WTC11 (cell line): ENCODE measurements at regions not wholly inside any gene's neighbourhood (a gene's known extent, or its start where the extent isn't known, plus 50 kb on each side); places are given as distances from the start of the nearest gene placed in this dataset.

Experiments used
- ATF3 ChIP-seq: sonication (generic); formaldehyde crosslinking; conservative IDR thresholded peaks from 2 replicates; pipeline ENCODE4 v1.8.1; 2022; ENCODE audit warnings: mild to moderate bottlenecking, missing genetic modification reagents
- CBFB ChIP-seq: sonication (generic); formaldehyde crosslinking; IDR thresholded peaks from 2 replicates; pipeline ENCODE4 v1.8.1; 2022; ENCODE audit warnings: mild to moderate bottlenecking, low read depth, missing genetic modification reagents
- E2F5 ChIP-seq: sonication (generic); formaldehyde crosslinking; IDR thresholded peaks from 2 replicates; pipeline ENCODE4 v1.8.1; 2022; ENCODE audit warnings: mild to moderate bottlenecking, moderate library complexity, missing genetic modification reagents
- FOXK1 ChIP-seq: sonication (generic); formaldehyde crosslinking; IDR thresholded peaks from 2 replicates; pipeline ENCODE4 v1.8.0; 2022; ENCODE audit warnings: mild to moderate bottlenecking, moderate library complexity, missing genetic modification reagents
- FOXP1 ChIP-seq: sonication (generic); formaldehyde crosslinking; IDR thresholded peaks from 2 replicates; pipeline ENCODE4 v1.8.0; 2022; ENCODE audit warnings: missing genetic modification reagents, mild to moderate bottlenecking, moderate library complexity, borderline replicate concordance
- JAZF1 ChIP-seq: fragments of 250-450 bp; sonication (Bioruptor Pico); IDR thresholded peaks from 2 replicates; pipeline ENCODE4 v1.9.0; 2021; ENCODE audit warnings: moderate library complexity, mild to moderate bottlenecking, inconsistent platforms
- MAX ChIP-seq: sonication (generic); formaldehyde crosslinking; IDR thresholded peaks from 2 replicates; pipeline ENCODE4 v1.8.0; 2022; ENCODE audit warnings: mild to moderate bottlenecking, missing genetic modification reagents
- MYBL2 ChIP-seq: sonication (generic); formaldehyde crosslinking; IDR thresholded peaks from 2 replicates; pipeline ENCODE4 v1.8.1; 2023; ENCODE audit warnings: mild to moderate bottlenecking, moderate library complexity, missing genetic modification reagents
- NR1H2 ChIP-seq: sonication (generic); formaldehyde crosslinking; IDR thresholded peaks from 2 replicates; pipeline ENCODE4 v1.9.0; 2021; ENCODE audit warnings: mild to moderate bottlenecking, moderate library complexity, missing genetic modification reagents
- NR2C2 ChIP-seq: sonication (generic); formaldehyde crosslinking; IDR thresholded peaks from 2 replicates; pipeline ENCODE4 v1.8.0; 2022; ENCODE audit warnings: mild to moderate bottlenecking, missing genetic modification reagents
- OVOL2 ChIP-seq: fragments of 250-450 bp; sonication (Bioruptor Pico); IDR thresholded peaks from 2 replicates; pipeline ENCODE4 v1.9.0; 2021; ENCODE audit warnings: mild to moderate bottlenecking, borderline replicate concordance
- PRDM15 ChIP-seq: sonication (generic); formaldehyde crosslinking; IDR thresholded peaks from 2 replicates; pipeline ENCODE4 v1.8.0; 2022; ENCODE audit warnings: missing genetic modification reagents
- SMAD3 ChIP-seq: sonication (generic); formaldehyde crosslinking; IDR thresholded peaks from 2 replicates; pipeline ENCODE4 v1.8.0; 2022; ENCODE audit warnings: missing genetic modification reagents, mild to moderate bottlenecking, borderline replicate concordance
- SOX15 ChIP-seq: fragments of 250-450 bp; sonication (Bioruptor Pico); IDR thresholded peaks from 2 replicates; pipeline ENCODE4 v1.9.0; 2021; ENCODE audit warnings: mild to moderate bottlenecking
- TEAD1 ChIP-seq: sonication (generic); formaldehyde crosslinking; IDR thresholded peaks from 2 replicates; pipeline ENCODE4 v1.8.0; 2022; ENCODE audit warnings: mild to moderate bottlenecking, missing genetic modification reagents
- ZBTB21 ChIP-seq: sonication (generic); formaldehyde crosslinking; IDR thresholded peaks from 2 replicates; pipeline ENCODE4 v1.8.1; 2023; ENCODE audit warnings: mild to moderate bottlenecking, missing genetic modification reagents, borderline replicate concordance
- ZNF416 ChIP-seq: fragments of 250-450 bp; sonication (Bioruptor Pico); IDR thresholded peaks from 2 replicates; pipeline ENCODE4 v1.9.0; 2021; ENCODE audit warnings: mild to moderate bottlenecking, inconsistent platforms
- TF ChIP-seq, protein P1 (sequence below): fragments of 250-450 bp; sonication (Bioruptor Pico); IDR thresholded peaks from 2 replicates; pipeline ENCODE4 v1.9.0; 2021; ENCODE audit warnings: mild to moderate bottlenecking, borderline replicate concordance
- TF ChIP-seq, protein P2 (sequence below): fragments of 250-450 bp; sonication (Bioruptor Pico); IDR thresholded peaks from 2 replicates; pipeline ENCODE4 v1.8.0; 2021; ENCODE audit warnings: mild to moderate bottlenecking
- TF ChIP-seq, protein P3 (sequence below): sonication (generic); formaldehyde crosslinking; IDR thresholded peaks from 2 replicates; pipeline ENCODE4 v1.8.1; 2023; ENCODE audit warnings: mild to moderate bottlenecking, missing genetic modification reagents, moderate library complexity
- TF ChIP-seq, protein P4 (sequence below): fragments of 250-450 bp; sonication (Bioruptor Pico); IDR thresholded peaks from 2 replicates; pipeline ENCODE4 v2.1.2; 2022; ENCODE audit warnings: mild to moderate bottlenecking, moderate library complexity
- TF ChIP-seq, protein P5 (sequence below): fragments of 250-450 bp; sonication (Bioruptor Pico); IDR thresholded peaks from 2 replicates; pipeline ENCODE4 v1.9.0; 2021; ENCODE audit warnings: mild to moderate bottlenecking
- TF ChIP-seq, protein P6 (sequence below): fragments of 200-600 bp; IDR thresholded peaks from 2 replicates; pipeline ENCODE4 v1.8.0; 2022; ENCODE audit warnings: antibody characterized with exemption

GRCh38 chr2:8193686-8194615 is 487.9 kb upstream of the ID2 start (continued):
- TF ChIP-seq MYBL2 (CRISPR knock-in tag) (no peak), SMAD3 (CRISPR knock-in tag) (no peak), OVOL2 (CRISPR knock-in tag) (no peak), NR1H2 (CRISPR knock-in tag) (no peak), JAZF1 (no peak), FOXK1 (CRISPR knock-in tag) (peak; percentile 85), CBFB (CRISPR knock-in tag) (no peak), E2F5 (CRISPR knock-in tag) (0 out of 2 replicates have a peak, but pooled peaks have one; percentile 49), SOX15 (CRISPR knock-in tag) (no peak), ZBTB21 (peak; percentile 86), FOXP1 (CRISPR knock-in tag) (peak; percentile 64; the same call in 1 of the 2 replicates), MAX (CRISPR knock-in tag) (peak; percentile 86), PRDM15 (CRISPR knock-in tag) (no peak), ZNF416 (CRISPR knock-in tag) (no peak), ATF3 (CRISPR knock-in tag) (no peak), NR2C2 (CRISPR knock-in tag) (no peak), TEAD1 (CRISPR knock-in tag) (peak; percentile 95)
- TF ChIP-seq, protein P1, sequence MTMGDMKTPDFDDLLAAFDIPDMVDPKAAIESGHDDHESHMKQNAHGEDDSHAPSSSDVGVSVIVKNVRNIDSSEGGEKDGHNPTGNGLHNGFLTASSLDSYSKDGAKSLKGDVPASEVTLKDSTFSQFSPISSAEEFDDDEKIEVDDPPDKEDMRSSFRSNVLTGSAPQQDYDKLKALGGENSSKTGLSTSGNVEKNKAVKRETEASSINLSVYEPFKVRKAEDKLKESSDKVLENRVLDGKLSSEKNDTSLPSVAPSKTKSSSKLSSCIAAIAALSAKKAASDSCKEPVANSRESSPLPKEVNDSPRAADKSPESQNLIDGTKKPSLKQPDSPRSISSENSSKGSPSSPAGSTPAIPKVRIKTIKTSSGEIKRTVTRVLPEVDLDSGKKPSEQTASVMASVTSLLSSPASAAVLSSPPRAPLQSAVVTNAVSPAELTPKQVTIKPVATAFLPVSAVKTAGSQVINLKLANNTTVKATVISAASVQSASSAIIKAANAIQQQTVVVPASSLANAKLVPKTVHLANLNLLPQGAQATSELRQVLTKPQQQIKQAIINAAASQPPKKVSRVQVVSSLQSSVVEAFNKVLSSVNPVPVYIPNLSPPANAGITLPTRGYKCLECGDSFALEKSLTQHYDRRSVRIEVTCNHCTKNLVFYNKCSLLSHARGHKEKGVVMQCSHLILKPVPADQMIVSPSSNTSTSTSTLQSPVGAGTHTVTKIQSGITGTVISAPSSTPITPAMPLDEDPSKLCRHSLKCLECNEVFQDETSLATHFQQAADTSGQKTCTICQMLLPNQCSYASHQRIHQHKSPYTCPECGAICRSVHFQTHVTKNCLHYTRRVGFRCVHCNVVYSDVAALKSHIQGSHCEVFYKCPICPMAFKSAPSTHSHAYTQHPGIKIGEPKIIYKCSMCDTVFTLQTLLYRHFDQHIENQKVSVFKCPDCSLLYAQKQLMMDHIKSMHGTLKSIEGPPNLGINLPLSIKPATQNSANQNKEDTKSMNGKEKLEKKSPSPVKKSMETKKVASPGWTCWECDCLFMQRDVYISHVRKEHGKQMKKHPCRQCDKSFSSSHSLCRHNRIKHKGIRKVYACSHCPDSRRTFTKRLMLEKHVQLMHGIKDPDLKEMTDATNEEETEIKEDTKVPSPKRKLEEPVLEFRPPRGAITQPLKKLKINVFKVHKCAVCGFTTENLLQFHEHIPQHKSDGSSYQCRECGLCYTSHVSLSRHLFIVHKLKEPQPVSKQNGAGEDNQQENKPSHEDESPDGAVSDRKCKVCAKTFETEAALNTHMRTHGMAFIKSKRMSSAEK (CRISPR knock-in tag), result no peak
- TF ChIP-seq, protein P2, sequence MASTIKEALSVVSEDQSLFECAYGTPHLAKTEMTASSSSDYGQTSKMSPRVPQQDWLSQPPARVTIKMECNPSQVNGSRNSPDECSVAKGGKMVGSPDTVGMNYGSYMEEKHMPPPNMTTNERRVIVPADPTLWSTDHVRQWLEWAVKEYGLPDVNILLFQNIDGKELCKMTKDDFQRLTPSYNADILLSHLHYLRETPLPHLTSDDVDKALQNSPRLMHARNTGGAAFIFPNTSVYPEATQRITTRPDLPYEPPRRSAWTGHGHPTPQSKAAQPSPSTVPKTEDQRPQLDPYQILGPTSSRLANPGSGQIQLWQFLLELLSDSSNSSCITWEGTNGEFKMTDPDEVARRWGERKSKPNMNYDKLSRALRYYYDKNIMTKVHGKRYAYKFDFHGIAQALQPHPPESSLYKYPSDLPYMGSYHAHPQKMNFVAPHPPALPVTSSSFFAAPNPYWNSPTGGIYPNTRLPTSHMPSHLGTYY (CRISPR knock-in tag), result no peak
- TF ChIP-seq, protein P3, sequence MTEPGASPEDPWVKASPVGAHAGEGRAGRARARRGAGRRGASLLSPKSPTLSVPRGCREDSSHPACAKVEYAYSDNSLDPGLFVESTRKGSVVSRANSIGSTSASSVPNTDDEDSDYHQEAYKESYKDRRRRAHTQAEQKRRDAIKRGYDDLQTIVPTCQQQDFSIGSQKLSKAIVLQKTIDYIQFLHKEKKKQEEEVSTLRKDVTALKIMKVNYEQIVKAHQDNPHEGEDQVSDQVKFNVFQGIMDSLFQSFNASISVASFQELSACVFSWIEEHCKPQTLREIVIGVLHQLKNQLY (CRISPR knock-in tag), result no peak
- TF ChIP-seq, protein P4, sequence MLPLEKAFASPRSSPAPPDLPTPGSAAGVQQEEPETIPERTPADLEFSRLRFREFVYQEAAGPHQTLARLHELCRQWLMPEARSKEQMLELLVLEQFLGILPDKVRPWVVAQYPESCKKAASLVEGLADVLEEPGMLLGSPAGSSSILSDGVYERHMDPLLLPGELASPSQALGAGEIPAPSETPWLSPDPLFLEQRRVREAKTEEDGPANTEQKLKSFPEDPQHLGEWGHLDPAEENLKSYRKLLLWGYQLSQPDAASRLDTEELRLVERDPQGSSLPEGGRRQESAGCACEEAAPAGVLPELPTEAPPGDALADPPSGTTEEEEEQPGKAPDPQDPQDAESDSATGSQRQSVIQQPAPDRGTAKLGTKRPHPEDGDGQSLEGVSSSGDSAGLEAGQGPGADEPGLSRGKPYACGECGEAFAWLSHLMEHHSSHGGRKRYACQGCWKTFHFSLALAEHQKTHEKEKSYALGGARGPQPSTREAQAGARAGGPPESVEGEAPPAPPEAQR (CRISPR knock-in tag), result no peak
- TF ChIP-seq, protein P5, sequence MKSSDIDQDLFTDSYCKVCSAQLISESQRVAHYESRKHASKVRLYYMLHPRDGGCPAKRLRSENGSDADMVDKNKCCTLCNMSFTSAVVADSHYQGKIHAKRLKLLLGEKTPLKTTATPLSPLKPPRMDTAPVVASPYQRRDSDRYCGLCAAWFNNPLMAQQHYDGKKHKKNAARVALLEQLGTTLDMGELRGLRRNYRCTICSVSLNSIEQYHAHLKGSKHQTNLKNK (CRISPR knock-in tag), result no peak
- TF ChIP-seq, protein P6, sequence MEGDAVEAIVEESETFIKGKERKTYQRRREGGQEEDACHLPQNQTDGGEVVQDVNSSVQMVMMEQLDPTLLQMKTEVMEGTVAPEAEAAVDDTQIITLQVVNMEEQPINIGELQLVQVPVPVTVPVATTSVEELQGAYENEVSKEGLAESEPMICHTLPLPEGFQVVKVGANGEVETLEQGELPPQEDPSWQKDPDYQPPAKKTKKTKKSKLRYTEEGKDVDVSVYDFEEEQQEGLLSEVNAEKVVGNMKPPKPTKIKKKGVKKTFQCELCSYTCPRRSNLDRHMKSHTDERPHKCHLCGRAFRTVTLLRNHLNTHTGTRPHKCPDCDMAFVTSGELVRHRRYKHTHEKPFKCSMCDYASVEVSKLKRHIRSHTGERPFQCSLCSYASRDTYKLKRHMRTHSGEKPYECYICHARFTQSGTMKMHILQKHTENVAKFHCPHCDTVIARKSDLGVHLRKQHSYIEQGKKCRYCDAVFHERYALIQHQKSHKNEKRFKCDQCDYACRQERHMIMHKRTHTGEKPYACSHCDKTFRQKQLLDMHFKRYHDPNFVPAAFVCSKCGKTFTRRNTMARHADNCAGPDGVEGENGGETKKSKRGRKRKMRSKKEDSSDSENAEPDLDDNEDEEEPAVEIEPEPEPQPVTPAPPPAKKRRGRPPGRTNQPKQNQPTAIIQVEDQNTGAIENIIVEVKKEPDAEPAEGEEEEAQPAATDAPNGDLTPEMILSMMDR, result no peak
